LNCAP (cell line): ENCODE measurements at regions not wholly inside any gene's neighbourhood (a gene's known extent, or its start where the extent isn't known, plus 50 kb on each side); places are given as distances from the start of the nearest gene placed in this dataset.

Source experiments
- CTCF ChIP-seq: fragments of 450-650 bp; IDR thresholded peaks from 2 replicates; pipeline ENCODE4 v1.5.1; 2017; ENCODE audit warnings: mild to moderate bottlenecking

DNA sequence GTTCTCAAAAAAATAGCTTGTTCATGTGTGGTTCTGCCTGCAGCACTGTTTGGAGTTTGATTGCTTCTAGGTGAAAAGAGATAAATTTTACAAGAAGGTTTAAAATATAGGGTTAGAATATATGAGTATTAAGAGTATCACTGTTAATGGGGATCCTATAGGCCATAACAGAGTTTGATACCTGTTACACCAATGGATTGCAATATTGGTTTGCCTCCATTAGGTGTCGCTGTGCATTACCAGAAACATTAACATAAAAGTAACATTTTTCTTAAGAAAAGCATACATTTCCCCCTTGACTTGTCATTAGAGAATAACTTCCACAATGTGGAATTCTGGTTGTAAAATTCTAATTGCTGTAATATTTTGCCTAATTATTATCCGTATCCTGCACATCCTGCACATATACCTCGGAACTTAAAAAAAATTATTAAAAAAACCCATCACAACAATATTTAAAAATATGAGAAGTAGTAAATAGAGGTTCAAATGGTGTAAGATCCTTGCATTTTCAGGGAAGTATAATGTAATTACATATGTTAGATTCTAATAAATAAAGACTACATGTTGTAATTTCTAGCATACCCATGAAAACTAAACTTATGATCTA lies 63.0 kb downstream of the CYP4A11 start:
- peak; percentile 64; the same call in 1 of the 2 replicates for TF ChIP-seq CTCF

GRCh38 chr1:46876093-46876492 lies 65.2 kb downstream of the CYP4A11 start:
- peak; percentile 41; the same call in 1 of the 2 replicates for TF ChIP-seq CTCF
